Endothelial cell of umbilical vein (primary cell): ENCODE measurements at regions not wholly inside any gene's neighbourhood (a gene's known extent, or its start where the extent isn't known, plus 50 kb on each side); places are given as distances from the start of the nearest gene placed in this dataset.

ENCODE experiments used
- CTCF ChIP-seq, 2 donors: IDR thresholded peaks; 1 replicate in 1 of 2; 2 replicates in 1 of 2; pipeline ENCODE4 v1.5.1; 2011; ENCODE audit warnings: low read length in 2 of 2, mild to moderate bottlenecking in 2 of 2, moderate library complexity in 2 of 2, control low read depth in 1 of 2, inconsistent platforms in 1 of 2, low read depth in 1 of 2; ENCODE audit not compliant: insufficient read depth in 1 of 2; ENCODE audit errors: extremely low read depth in 1 of 2
- EZH2 ChIP-seq: IDR thresholded peaks from 2 replicates; pipeline ENCODE4 v1.6.1; 2012; ENCODE audit warnings: borderline replicate concordance, low read depth, mild to moderate bottlenecking, moderate library complexity, low read length, inconsistent platforms; ENCODE audit not compliant: severe bottlenecking
- FOS ChIP-seq: IDR thresholded peaks from 2 replicates; pipeline ENCODE4 v1.6.1; 2011; ENCODE audit warnings: mild to moderate bottlenecking, low read length, moderate library complexity, borderline replicate concordance; ENCODE audit not compliant: insufficient read depth
- GATA2 ChIP-seq: IDR thresholded peaks from 2 replicates; pipeline ENCODE4 v1.7.0; 2011; ENCODE audit warnings: low read depth, mild to moderate bottlenecking, moderate library complexity, mixed read lengths, low read length; ENCODE audit not compliant: insufficient read length, insufficient read depth
- JUN ChIP-seq: IDR thresholded peaks from 2 replicates; pipeline ENCODE4 v1.6.1; 2011; ENCODE audit warnings: borderline replicate concordance, low read depth; ENCODE audit not compliant: insufficient read length, insufficient read depth
- MYC ChIP-seq: IDR thresholded peaks from one replicate; pipeline ENCODE4 v1.6.1; 2011; ENCODE audit warnings: mild to moderate bottlenecking, low read depth, low read length
- POLR2A ChIP-seq: IDR thresholded peaks from 2 replicates; pipeline ENCODE4 v1.6.1; 2012; ENCODE audit warnings: low read depth, mild to moderate bottlenecking, control low read depth, low read length
- POLR2AphosphoS5 ChIP-seq: IDR thresholded peaks from 2 replicates; pipeline ENCODE4 v1.6.1; 2012; ENCODE audit warnings: low read depth, mild to moderate bottlenecking, control low read depth, low read length, moderate library complexity; ENCODE audit not compliant: insufficient read depth
- TF ChIP-seq, protein P1 (sequence below): IDR thresholded peaks from 2 replicates; pipeline ENCODE4 v1.6.1; 2011; ENCODE audit not compliant: insufficient read depth, insufficient read length

GRCh38 chr17:59479141-59479540, 86.3 kb upstream of the DHX40 start:
- TF ChIP-seq CTCF (IDR thresholded peaks at IDR 0.05; ENCODE audit: extremely low read depth in 1 of 2, insufficient read depth in 1 of 2, low read depth in 1 of 2, low read length in 2 of 2) (no peak), EZH2 (no peak), POLR2A (no peak), FOS (no peak), POLR2AphosphoS5 (no peak), GATA2 (no peak), JUN (no peak), MYC (no peak)
- TF ChIP-seq, protein P1, sequence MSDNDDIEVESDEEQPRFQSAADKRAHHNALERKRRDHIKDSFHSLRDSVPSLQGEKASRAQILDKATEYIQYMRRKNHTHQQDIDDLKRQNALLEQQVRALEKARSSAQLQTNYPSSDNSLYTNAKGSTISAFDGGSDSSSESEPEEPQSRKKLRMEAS, result no peak
